GM23338 (cell line): ENCODE measurements at regions not wholly inside any gene's neighbourhood (a gene's known extent, or its start where the extent isn't known, plus 50 kb on each side); places are given as distances from the start of the nearest gene placed in this dataset.
A peak's percentile ranks its signal among the peaks of the same experiment; 100 is the strongest.

Experiments used
- ATAC-seq: fragments of 200-7000 bp; cut with Tn5 transposase; 3 replicates; pipeline ENCODE4 v1.9.1; 2020
- DNase-seq: peaks from one replicate; pipeline ENCODE4 v3.0.0-alpha.2; 2015; ENCODE audit warnings: low spot score
- H2AFZ ChIP-seq: fragments of 200-600 bp; sonication (generic); 2 replicates; pipeline ENCODE4 v1.8.0; 2016; ENCODE audit warnings: antibody characterized with exemption, mild to moderate bottlenecking, moderate library complexity
- H3F3A ChIP-seq: fragments of 200-600 bp; sonication (generic); replicated peaks from 2 replicates; pipeline ENCODE4 v1.8.0; 2017; ENCODE audit warnings: antibody characterized with exemption, mixed run types, low read depth
- H3K27ac ChIP-seq: fragments of 200-600 bp; sonication (generic); 2 replicates; pipeline ENCODE4 v1.6.1; 2016; ENCODE audit warnings: low read depth
- H3K27me3 ChIP-seq: fragments of 200-600 bp; sonication (generic); 2 replicates; pipeline ENCODE4 v1.8.0; 2016; ENCODE audit warnings: mild to moderate bottlenecking, mixed run types, moderate library complexity; ENCODE audit not compliant: insufficient read depth
- H3K36me3 ChIP-seq: fragments of 200-600 bp; sonication (generic); 2 replicates; pipeline ENCODE4 v1.8.0; 2016; ENCODE audit warnings: mild to moderate bottlenecking; ENCODE audit not compliant: insufficient read depth
- H3K4me1 ChIP-seq: fragments of 200-600 bp; sonication (generic); 2 replicates; pipeline ENCODE4 v1.8.0; 2016; ENCODE audit warnings: mild to moderate bottlenecking, moderate library complexity; ENCODE audit not compliant: insufficient read depth
- H3K4me2 ChIP-seq: fragments of 200-600 bp; sonication (generic); 2 replicates; pipeline ENCODE4 v1.7.1; 2017; ENCODE audit warnings: mixed run types
- H3K4me3 ChIP-seq: fragments of 200-600 bp; sonication (generic); 2 replicates; pipeline ENCODE4 v1.6.1; 2016; ENCODE audit warnings: mixed run types
- H3K79me2 ChIP-seq: fragments of 200-600 bp; sonication (generic); replicated peaks from 2 replicates; pipeline ENCODE4 v1.8.0; 2017; ENCODE audit warnings: mild to moderate bottlenecking; ENCODE audit not compliant: insufficient read depth
- H3K9me2 ChIP-seq: fragments of 200-600 bp; sonication (generic); 2 replicates; pipeline ENCODE4 v1.8.0; 2017; ENCODE audit not compliant: insufficient read depth
- H4K20me1 ChIP-seq: fragments of 200-600 bp; sonication (generic); replicated peaks from 2 replicates; pipeline ENCODE4 v1.8.0; 2017; ENCODE audit warnings: mild to moderate bottlenecking; ENCODE audit not compliant: insufficient read depth
- H3K27ac Mint-ChIP-seq: 2 replicates; pipeline ENCODE4 v1.8.0; 2020; ENCODE audit warnings: inconsistent platforms, mild to moderate bottlenecking, moderate library complexity, mixed read lengths
- H3K27me3 Mint-ChIP-seq: 3 replicates; pipeline ENCODE4 v1.8.0; 2022; ENCODE audit warnings: low read depth, mild to moderate bottlenecking, moderate library complexity, mixed read lengths, inconsistent platforms; ENCODE audit not compliant: insufficient read depth, poor library complexity
- H3K36me3 Mint-ChIP-seq: 3 replicates; pipeline ENCODE4 v1.8.0; 2021; ENCODE audit warnings: low read depth, mild to moderate bottlenecking, inconsistent platforms, moderate library complexity, mixed read lengths
- H3K4me1 Mint-ChIP-seq: 3 replicates; pipeline ENCODE4 v1.8.0; 2020; ENCODE audit warnings: mild to moderate bottlenecking, inconsistent platforms, mixed read lengths
- H3K4me3 Mint-ChIP-seq: 3 replicates; pipeline ENCODE4 v1.8.0; 2021; ENCODE audit warnings: moderate library complexity, mild to moderate bottlenecking, inconsistent platforms, mixed read lengths
- H3K9me3 Mint-ChIP-seq: 3 replicates; pipeline ENCODE4 v1.8.0; 2020; ENCODE audit warnings: moderate library complexity, mild to moderate bottlenecking, inconsistent platforms, mixed read lengths
- CREB1 ChIP-seq: fragments of 250-450 bp; sonication (Bioruptor Pico); IDR thresholded peaks from 2 replicates; pipeline ENCODE4 v1.5.0; 2020; ENCODE audit warnings: low read depth, mild to moderate bottlenecking, moderate library complexity
- EZH2 ChIP-seq: fragments of 200-600 bp; sonication (generic); IDR thresholded peaks from one replicate; pipeline ENCODE4 v1.8.0; 2017; ENCODE audit warnings: antibody characterized with exemption, mild to moderate bottlenecking, low read depth; ENCODE audit not compliant: unreplicated experiment
- EZH2phosphoT487 ChIP-seq: fragments of 200-600 bp; sonication (generic); IDR thresholded peaks from one replicate; pipeline ENCODE4 v1.8.1; 2018; ENCODE audit warnings: antibody characterized with exemption; ENCODE audit not compliant: unreplicated experiment
- JUNB ChIP-seq: IDR thresholded peaks from one replicate; pipeline ENCODE4 v1.6.1; 2016; ENCODE audit warnings: antibody characterized with exemption; ENCODE audit not compliant: unreplicated experiment
- NANOG ChIP-seq: IDR thresholded peaks from 2 replicates; pipeline ENCODE4 v1.6.1; 2016; ENCODE audit warnings: antibody characterized with exemption, borderline replicate concordance
- POLR2AphosphoS5 ChIP-seq: IDR thresholded peaks from 2 replicates; pipeline ENCODE4 v1.6.1; 2016; ENCODE audit warnings: antibody characterized with exemption, low read depth
- STAT1 ChIP-seq: IDR thresholded peaks from one replicate; pipeline ENCODE4 v1.6.1; 2016; ENCODE audit warnings: antibody characterized with exemption; ENCODE audit not compliant: unreplicated experiment
- ZNF114 ChIP-seq: fragments of 250-450 bp; sonication (Bioruptor Pico); IDR thresholded peaks from 2 replicates; pipeline ENCODE4 v1.5.0; 2020; ENCODE audit warnings: mild to moderate bottlenecking, moderate library complexity
- ZNF331 ChIP-seq: fragments of 250-450 bp; sonication (Bioruptor Pico); IDR thresholded peaks from 2 replicates; pipeline ENCODE4 v1.5.0; 2020; ENCODE audit warnings: low read depth, mild to moderate bottlenecking, moderate library complexity
- TF ChIP-seq, protein P1 (sequence below): IDR thresholded peaks from one replicate; pipeline ENCODE4 v1.6.1; 2018; ENCODE audit warnings: antibody characterized with exemption; ENCODE audit not compliant: unreplicated experiment
- TF ChIP-seq, protein P2 (sequence below), 2 experiments: fragments of 200-600 bp in 1 of 2; sonication (generic) in 1 of 2; conservative IDR thresholded peaks; 2 replicates each; pipeline versions ENCODE4 v1.5.1 to v1.6.1; 2016 to 2017; ENCODE audit warnings: antibody characterized with exemption in 2 of 2, low read depth in 2 of 2, mild to moderate bottlenecking in 2 of 2, moderate library complexity in 1 of 2
- TF ChIP-seq, protein P3 (sequence below): IDR thresholded peaks from 2 replicates; pipeline ENCODE4 v1.6.1; 2016; ENCODE audit warnings: antibody characterized with exemption
- TF ChIP-seq, protein P4 (sequence below): fragments of 250-450 bp; sonication (Bioruptor Pico); IDR thresholded peaks from 2 replicates; pipeline ENCODE4 v1.5.0; 2020; ENCODE audit warnings: mild to moderate bottlenecking, moderate library complexity

DNA sequence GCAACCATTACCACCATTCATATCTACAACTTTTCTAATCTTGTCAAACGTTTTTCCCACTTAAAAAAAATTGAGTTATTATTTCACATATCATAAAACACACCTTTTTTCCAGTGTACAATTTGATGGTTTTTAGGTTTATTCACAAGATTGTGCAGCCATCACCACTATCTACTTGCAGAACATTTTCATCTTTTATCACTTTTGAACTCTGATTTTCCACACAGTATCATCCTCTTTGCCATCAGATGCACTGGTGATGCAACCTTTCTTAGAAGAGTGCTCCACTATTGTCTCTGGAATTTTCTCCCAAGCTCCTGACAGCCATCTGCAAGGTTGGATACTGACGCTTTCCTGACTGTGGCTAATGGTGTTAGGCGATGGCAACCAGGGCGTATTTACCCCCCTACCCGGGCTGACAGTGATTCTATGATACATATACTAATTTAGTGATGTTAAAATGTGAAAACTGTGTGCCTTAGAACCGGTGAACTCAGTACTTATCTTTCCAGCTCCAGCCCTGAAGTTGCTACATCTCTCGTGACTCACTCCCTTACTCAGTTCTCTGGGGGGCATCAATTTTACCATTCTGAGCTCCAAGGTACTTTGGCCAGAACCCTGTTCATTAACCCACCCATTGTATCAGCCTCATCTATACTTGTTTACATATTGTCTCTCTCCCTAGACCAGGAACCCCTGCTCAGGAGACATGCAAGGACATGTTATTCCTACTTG lies 105.4 kb upstream of the SPRED2 start:
- Histone ChIP-seq H3K9me2 (peaks cover 6% of the 10 kb centered on the region; the same call in 1 of the 2 replicates), H3K36me3 (no peaks in the 10 kb centered on the region), H3K4me2 (no peak overlapping the region), H3K79me2 (no peaks in the 10 kb centered on the region), H4K20me1 (no peaks in the 10 kb centered on the region), H3K27ac (no peak overlapping the region), H3K4me1 (no peaks in the 10 kb centered on the region), H2AFZ (peak overlapping the region; percentile 84; the same call in 1 of the 2 replicates), H3F3A (no peaks in the 10 kb centered on the region), H3K27me3 (no peaks in the 10 kb centered on the region), H3K4me3 (no peak overlapping the region)
- H3K9me3 Mint-ChIP-seq = no peaks in the 10 kb centered on the region
- no peak overlapping the region for H3K4me3 Mint-ChIP-seq
- ATAC-seq (no peak), DNase-seq (no peak)
- no peaks in the 10 kb centered on the region for H3K4me1 Mint-ChIP-seq
- TF ChIP-seq CREB1 (CRISPR knock-in tag) = no peak
- TF ChIP-seq, protein P1, sequence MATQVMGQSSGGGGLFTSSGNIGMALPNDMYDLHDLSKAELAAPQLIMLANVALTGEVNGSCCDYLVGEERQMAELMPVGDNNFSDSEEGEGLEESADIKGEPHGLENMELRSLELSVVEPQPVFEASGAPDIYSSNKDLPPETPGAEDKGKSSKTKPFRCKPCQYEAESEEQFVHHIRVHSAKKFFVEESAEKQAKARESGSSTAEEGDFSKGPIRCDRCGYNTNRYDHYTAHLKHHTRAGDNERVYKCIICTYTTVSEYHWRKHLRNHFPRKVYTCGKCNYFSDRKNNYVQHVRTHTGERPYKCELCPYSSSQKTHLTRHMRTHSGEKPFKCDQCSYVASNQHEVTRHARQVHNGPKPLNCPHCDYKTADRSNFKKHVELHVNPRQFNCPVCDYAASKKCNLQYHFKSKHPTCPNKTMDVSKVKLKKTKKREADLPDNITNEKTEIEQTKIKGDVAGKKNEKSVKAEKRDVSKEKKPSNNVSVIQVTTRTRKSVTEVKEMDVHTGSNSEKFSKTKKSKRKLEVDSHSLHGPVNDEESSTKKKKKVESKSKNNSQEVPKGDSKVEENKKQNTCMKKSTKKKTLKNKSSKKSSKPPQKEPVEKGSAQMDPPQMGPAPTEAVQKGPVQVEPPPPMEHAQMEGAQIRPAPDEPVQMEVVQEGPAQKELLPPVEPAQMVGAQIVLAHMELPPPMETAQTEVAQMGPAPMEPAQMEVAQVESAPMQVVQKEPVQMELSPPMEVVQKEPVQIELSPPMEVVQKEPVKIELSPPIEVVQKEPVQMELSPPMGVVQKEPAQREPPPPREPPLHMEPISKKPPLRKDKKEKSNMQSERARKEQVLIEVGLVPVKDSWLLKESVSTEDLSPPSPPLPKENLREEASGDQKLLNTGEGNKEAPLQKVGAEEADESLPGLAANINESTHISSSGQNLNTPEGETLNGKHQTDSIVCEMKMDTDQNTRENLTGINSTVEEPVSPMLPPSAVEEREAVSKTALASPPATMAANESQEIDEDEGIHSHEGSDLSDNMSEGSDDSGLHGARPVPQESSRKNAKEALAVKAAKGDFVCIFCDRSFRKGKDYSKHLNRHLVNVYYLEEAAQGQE = no peak
- no peak for TF ChIP-seq ZNF331 (CRISPR knock-in tag)
- TF ChIP-seq ZNF114 (CRISPR knock-in tag) = no peak
- no peak for TF ChIP-seq POLR2AphosphoS5
- TF ChIP-seq, protein P2, sequence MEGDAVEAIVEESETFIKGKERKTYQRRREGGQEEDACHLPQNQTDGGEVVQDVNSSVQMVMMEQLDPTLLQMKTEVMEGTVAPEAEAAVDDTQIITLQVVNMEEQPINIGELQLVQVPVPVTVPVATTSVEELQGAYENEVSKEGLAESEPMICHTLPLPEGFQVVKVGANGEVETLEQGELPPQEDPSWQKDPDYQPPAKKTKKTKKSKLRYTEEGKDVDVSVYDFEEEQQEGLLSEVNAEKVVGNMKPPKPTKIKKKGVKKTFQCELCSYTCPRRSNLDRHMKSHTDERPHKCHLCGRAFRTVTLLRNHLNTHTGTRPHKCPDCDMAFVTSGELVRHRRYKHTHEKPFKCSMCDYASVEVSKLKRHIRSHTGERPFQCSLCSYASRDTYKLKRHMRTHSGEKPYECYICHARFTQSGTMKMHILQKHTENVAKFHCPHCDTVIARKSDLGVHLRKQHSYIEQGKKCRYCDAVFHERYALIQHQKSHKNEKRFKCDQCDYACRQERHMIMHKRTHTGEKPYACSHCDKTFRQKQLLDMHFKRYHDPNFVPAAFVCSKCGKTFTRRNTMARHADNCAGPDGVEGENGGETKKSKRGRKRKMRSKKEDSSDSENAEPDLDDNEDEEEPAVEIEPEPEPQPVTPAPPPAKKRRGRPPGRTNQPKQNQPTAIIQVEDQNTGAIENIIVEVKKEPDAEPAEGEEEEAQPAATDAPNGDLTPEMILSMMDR (conservative IDR thresholded peaks at IDR 0.05; ENCODE audit: low read depth in 2 of 2) = no peak
- TF ChIP-seq NANOG = no peak
- TF ChIP-seq, protein P3, sequence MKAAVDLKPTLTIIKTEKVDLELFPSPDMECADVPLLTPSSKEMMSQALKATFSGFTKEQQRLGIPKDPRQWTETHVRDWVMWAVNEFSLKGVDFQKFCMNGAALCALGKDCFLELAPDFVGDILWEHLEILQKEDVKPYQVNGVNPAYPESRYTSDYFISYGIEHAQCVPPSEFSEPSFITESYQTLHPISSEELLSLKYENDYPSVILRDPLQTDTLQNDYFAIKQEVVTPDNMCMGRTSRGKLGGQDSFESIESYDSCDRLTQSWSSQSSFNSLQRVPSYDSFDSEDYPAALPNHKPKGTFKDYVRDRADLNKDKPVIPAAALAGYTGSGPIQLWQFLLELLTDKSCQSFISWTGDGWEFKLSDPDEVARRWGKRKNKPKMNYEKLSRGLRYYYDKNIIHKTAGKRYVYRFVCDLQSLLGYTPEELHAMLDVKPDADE = no peak
- TF ChIP-seq JUNB = no peak
- no peak for TF ChIP-seq EZH2phosphoT487
- no peak for TF ChIP-seq STAT1
- TF ChIP-seq, protein P4, sequence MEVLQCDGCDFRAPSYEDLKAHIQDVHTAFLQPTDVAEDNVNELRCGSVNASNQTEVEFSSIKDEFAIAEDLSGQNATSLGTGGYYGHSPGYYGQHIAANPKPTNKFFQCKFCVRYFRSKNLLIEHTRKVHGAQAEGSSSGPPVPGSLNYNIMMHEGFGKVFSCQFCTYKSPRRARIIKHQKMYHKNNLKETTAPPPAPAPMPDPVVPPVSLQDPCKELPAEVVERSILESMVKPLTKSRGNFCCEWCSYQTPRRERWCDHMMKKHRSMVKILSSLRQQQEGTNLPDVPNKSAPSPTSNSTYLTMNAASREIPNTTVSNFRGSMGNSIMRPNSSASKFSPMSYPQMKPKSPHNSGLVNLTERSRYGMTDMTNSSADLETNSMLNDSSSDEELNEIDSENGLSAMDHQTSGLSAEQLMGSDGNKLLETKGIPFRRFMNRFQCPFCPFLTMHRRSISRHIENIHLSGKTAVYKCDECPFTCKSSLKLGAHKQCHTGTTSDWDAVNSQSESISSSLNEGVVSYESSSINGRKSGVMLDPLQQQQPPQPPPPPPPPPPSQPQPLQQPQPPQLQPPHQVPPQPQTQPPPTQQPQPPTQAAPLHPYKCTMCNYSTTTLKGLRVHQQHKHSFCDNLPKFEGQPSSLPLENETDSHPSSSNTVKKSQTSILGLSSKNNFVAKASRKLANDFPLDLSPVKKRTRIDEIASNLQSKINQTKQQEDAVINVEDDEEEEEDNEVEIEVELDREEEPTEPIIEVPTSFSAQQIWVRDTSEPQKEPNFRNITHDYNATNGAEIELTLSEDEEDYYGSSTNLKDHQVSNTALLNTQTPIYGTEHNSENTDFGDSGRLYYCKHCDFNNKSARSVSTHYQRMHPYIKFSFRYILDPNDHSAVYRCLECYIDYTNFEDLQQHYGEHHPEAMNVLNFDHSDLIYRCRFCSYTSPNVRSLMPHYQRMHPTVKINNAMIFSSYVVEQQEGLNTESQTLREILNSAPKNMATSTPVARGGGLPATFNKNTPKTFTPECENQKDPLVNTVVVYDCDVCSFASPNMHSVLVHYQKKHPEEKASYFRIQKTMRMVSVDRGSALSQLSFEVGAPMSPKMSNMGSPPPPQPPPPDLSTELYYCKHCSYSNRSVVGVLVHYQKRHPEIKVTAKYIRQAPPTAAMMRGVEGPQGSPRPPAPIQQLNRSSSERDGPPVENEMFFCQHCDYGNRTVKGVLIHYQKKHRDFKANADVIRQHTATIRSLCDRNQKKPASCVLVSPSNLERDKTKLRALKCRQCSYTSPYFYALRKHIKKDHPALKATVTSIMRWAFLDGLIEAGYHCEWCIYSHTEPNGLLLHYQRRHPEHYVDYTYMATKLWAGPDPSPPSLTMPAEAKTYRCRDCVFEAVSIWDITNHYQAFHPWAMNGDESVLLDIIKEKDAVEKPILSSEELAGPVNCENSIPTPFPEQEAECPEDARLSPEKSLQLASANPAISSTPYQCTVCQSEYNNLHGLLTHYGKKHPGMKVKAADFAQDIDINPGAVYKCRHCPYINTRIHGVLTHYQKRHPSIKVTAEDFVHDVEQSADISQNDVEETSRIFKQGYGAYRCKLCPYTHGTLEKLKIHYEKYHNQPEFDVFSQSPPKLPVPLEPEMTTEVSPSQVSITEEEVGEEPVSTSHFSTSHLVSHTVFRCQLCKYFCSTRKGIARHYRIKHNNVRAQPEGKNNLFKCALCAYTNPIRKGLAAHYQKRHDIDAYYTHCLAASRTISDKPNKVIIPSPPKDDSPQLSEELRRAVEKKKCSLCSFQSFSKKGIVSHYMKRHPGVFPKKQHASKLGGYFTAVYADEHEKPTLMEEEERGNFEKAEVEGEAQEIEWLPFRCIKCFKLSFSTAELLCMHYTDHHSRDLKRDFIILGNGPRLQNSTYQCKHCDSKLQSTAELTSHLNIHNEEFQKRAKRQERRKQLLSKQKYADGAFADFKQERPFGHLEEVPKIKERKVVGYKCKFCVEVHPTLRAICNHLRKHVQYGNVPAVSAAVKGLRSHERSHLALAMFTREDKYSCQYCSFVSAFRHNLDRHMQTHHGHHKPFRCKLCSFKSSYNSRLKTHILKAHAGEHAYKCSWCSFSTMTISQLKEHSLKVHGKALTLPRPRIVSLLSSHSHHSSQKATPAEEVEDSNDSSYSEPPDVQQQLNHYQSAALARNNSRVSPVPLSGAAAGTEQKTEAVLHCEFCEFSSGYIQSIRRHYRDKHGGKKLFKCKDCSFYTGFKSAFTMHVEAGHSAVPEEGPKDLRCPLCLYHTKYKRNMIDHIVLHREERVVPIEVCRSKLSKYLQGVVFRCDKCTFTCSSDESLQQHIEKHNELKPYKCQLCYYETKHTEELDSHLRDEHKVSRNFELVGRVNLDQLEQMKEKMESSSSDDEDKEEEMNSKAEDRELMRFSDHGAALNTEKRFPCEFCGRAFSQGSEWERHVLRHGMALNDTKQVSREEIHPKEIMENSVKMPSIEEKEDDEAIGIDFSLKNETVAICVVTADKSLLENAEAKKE (CRISPR knock-in tag) = no peak
- no peak for TF ChIP-seq EZH2
- no peaks in the 10 kb centered on the region for H3K36me3 Mint-ChIP-seq
- no peak overlapping the region for H3K27ac Mint-ChIP-seq
- H3K27me3 Mint-ChIP-seq = no peaks in the 10 kb centered on the region
